Astrocyte (in vitro differentiated cells and primary cell): ENCODE measurements at regions not wholly inside any gene's neighbourhood (a gene's known extent, or its start where the extent isn't known, plus 50 kb on each side); places are given as distances from the start of the nearest gene placed in this dataset.

Experiments used
- EZH2 ChIP-seq: IDR thresholded peaks from 2 replicates; pipeline ENCODE4 v1.6.1; 2012; ENCODE audit warnings: mild to moderate bottlenecking, low read length, inconsistent platforms; ENCODE audit not compliant: insufficient read depth
- TF ChIP-seq, protein P1 (sequence below): IDR thresholded peaks from 2 replicates; pipeline ENCODE4 v1.5.1; 2011; ENCODE audit warnings: low read depth, mild to moderate bottlenecking, inconsistent platforms, low read length, moderate library complexity; ENCODE audit not compliant: insufficient read depth

DNA sequence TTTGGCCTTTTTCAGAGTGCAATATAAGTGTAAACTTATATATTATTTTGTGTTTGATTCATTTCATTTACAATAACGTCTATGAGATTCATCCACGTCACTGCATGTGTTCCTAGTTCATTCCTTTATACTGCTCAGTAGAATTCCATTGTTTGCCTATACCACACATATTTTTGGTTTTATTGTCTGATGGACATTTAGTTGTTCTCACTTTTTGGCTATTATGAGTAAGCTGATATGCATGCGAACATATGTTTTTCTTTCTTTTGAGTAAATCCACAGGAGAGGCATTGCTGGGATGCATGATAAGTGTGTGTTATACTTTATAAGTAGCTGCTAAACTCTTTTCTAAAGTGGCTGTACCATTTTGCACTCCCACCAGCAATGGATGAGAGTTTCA, 314.8 kb upstream of the HS6ST1 start:
- TF ChIP-seq, protein P1, sequence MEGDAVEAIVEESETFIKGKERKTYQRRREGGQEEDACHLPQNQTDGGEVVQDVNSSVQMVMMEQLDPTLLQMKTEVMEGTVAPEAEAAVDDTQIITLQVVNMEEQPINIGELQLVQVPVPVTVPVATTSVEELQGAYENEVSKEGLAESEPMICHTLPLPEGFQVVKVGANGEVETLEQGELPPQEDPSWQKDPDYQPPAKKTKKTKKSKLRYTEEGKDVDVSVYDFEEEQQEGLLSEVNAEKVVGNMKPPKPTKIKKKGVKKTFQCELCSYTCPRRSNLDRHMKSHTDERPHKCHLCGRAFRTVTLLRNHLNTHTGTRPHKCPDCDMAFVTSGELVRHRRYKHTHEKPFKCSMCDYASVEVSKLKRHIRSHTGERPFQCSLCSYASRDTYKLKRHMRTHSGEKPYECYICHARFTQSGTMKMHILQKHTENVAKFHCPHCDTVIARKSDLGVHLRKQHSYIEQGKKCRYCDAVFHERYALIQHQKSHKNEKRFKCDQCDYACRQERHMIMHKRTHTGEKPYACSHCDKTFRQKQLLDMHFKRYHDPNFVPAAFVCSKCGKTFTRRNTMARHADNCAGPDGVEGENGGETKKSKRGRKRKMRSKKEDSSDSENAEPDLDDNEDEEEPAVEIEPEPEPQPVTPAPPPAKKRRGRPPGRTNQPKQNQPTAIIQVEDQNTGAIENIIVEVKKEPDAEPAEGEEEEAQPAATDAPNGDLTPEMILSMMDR: no peak
- TF ChIP-seq EZH2: no peak
